ENCODE measurements at regions not wholly inside any gene's neighbourhood (a gene's known extent, or its start where the extent isn't known, plus 50 kb on each side); places are given as distances from the start of the nearest gene placed in this dataset.

- intact Hi-C loops (cut with micrococcal nuclease) (no loop called here), in situ Hi-C loops (cut with MboI) (no loop called here)
- CTCF ChIA-PET (ENCODE audit: low intra/inter-chr PET ratio): no interaction called here
- Histone ChIP-seq H3K36me3 (ENCODE audit: control insufficient read depth, insufficient read depth, low read length) (no peaks in the 10 kb centered on the region), H3K27ac (ENCODE audit: extremely low read depth, low read depth, low read length) (no peak overlapping the region), H3K9ac (ENCODE audit: insufficient read depth in 1 of 2, low read depth in 2 of 2, low read length in 2 of 2) (no peak overlapping the region), H4K20me1 (replicated peaks; ENCODE audit: control insufficient read depth, insufficient read depth, low read length) (no peaks in the 10 kb centered on the region), H3K27me3 (ENCODE audit: control insufficient read depth in 2 of 2, insufficient read depth in 2 of 2, low read length in 2 of 2) (no peaks in the 10 kb centered on the region), H3K79me2 (ENCODE audit: control insufficient read depth, insufficient read depth, low read length) (no peaks in the 10 kb centered on the region), H3K4me3 (no peak overlapping the region), H3K9me3 (replicated peaks; ENCODE audit: control insufficient read depth, insufficient read depth, low read depth, low read length) (0 out of 2 replicates have a peak, but pooled peaks cover 2% of the 10 kb centered on the region), H2AFZ (ENCODE audit: low read depth, low read length) (no peak overlapping the region), H3K9me1 (ENCODE audit: control insufficient read depth, insufficient read depth, low read length) (no peaks in the 10 kb centered on the region), H3K4me1 (replicated peaks in 1 of 2; ENCODE audit: control insufficient read depth in 2 of 2, insufficient read depth in 2 of 2, low read length in 2 of 2) (no peaks in the 10 kb centered on the region), H3K4me2 (ENCODE audit: insufficient read depth, low read length) (no peak overlapping the region)
- whole genome bisulfite sequencing (ENCODE audit: insufficient coverage, low coverage, missing lambda C conversion rate): 0% methylated on average over 3 of the region's 3 CpGs
- no TSS peak for BruUV-seq (replicated peaks)
- FAIRE-seq (no peak), DNase-seq (ENCODE audit: extremely low read depth in 1 of 4, low spot score in 3 of 4) (no peak), ATAC-seq (no peak)
- POLR2A ChIA-PET: no interaction called here
- no peak for TF ChIP-seq THAP12 (CRISPR knock-in tag; IDR thresholded peaks at IDR 0.05)
- TF ChIP-seq, protein P1, sequence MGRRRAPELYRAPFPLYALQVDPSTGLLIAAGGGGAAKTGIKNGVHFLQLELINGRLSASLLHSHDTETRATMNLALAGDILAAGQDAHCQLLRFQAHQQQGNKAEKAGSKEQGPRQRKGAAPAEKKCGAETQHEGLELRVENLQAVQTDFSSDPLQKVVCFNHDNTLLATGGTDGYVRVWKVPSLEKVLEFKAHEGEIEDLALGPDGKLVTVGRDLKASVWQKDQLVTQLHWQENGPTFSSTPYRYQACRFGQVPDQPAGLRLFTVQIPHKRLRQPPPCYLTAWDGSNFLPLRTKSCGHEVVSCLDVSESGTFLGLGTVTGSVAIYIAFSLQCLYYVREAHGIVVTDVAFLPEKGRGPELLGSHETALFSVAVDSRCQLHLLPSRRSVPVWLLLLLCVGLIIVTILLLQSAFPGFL (CRISPR knock-in tag; IDR thresholded peaks at IDR 0.05): no peak
- TF ChIP-seq ARID2 (IDR thresholded peaks at IDR 0.05): no peak
- TF ChIP-seq ERF (CRISPR knock-in tag; IDR thresholded peaks at IDR 0.05): no peak
- no peak for TF ChIP-seq FOXP1 (CRISPR knock-in tag; IDR thresholded peaks at IDR 0.05)
- no peak for TF ChIP-seq DDX20 (tag; IDR thresholded peaks at IDR 0.05; ENCODE audit: low read depth)
- TF ChIP-seq XRCC5 (IDR thresholded peaks at IDR 0.05; ENCODE audit: low read depth, low read length): no peak
- no peak for TF ChIP-seq SMAD4 (CRISPR knock-in tag; conservative IDR thresholded peaks at IDR 0.05)
- TF ChIP-seq SMAD1 (IDR thresholded peaks at IDR 0.05; ENCODE audit: low read depth, low read length, partially characterized antibody): no peak
- TF ChIP-seq TRIM24 (IDR thresholded peaks at IDR 0.05): no peak
- TF ChIP-seq ZBTB7A (IDR thresholded peaks at IDR 0.05; ENCODE audit: borderline replicate concordance, control insufficient read depth, low read depth, low read length): no peak
- TF ChIP-seq ZNF583 (CRISPR knock-in tag; IDR thresholded peaks at IDR 0.05): no peak
- TF ChIP-seq TCF7L2 (IDR thresholded peaks at IDR 0.05; ENCODE audit: low read depth, low read length): no peak
- TF ChIP-seq TCFL5 (CRISPR knock-in tag; conservative IDR thresholded peaks at IDR 0.05): no peak
- TF ChIP-seq, protein P2, sequence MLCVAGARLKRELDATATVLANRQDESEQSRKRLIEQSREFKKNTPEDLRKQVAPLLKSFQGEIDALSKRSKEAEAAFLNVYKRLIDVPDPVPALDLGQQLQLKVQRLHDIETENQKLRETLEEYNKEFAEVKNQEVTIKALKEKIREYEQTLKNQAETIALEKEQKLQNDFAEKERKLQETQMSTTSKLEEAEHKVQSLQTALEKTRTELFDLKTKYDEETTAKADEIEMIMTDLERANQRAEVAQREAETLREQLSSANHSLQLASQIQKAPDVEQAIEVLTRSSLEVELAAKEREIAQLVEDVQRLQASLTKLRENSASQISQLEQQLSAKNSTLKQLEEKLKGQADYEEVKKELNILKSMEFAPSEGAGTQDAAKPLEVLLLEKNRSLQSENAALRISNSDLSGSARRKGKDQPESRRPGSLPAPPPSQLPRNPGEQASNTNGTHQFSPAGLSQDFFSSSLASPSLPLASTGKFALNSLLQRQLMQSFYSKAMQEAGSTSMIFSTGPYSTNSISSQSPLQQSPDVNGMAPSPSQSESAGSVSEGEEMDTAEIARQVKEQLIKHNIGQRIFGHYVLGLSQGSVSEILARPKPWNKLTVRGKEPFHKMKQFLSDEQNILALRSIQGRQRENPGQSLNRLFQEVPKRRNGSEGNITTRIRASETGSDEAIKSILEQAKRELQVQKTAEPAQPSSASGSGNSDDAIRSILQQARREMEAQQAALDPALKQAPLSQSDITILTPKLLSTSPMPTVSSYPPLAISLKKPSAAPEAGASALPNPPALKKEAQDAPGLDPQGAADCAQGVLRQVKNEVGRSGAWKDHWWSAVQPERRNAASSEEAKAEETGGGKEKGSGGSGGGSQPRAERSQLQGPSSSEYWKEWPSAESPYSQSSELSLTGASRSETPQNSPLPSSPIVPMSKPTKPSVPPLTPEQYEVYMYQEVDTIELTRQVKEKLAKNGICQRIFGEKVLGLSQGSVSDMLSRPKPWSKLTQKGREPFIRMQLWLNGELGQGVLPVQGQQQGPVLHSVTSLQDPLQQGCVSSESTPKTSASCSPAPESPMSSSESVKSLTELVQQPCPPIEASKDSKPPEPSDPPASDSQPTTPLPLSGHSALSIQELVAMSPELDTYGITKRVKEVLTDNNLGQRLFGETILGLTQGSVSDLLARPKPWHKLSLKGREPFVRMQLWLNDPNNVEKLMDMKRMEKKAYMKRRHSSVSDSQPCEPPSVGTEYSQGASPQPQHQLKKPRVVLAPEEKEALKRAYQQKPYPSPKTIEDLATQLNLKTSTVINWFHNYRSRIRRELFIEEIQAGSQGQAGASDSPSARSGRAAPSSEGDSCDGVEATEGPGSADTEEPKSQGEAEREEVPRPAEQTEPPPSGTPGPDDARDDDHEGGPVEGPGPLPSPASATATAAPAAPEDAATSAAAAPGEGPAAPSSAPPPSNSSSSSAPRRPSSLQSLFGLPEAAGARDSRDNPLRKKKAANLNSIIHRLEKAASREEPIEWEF (CRISPR knock-in tag; IDR thresholded peaks at IDR 0.05): no peak
These were observed 240.0 kb downstream of the NUF2 start for GRCh38 chr1:163561580-163562295.

Measured in K562 (cell line).